A673 (cell line): ENCODE measurements at regions not wholly inside any gene's neighbourhood (a gene's known extent, or its start where the extent isn't known, plus 50 kb on each side); places are given as distances from the start of the nearest gene placed in this dataset.

Source experiments
- BruUV-seq: library from RNA; stranded (reverse); fragments of 400-500 nt; replicated peaks from 2 replicates; lab custom pipeline; 2021; lab: Mats Ljungman, UMichigan
- CTCF ChIA-PET: fragments of 300-600 bp; sonication (Branson Sonifier 250); formaldehyde crosslinking; loops from one replicate; lab custom pipeline; 2022; ENCODE audit warnings: antibody characterized with exemption; lab: Charles Lee
- POLR2A ChIA-PET: fragments of 300-600 bp; sonication (Branson Sonifier 250); formaldehyde crosslinking; loops from one replicate; lab custom pipeline; 2022; ENCODE audit warnings: antibody characterized with exemption; ENCODE audit not compliant: low non-redundant PET; lab: Charles Lee
- DNase-seq: peaks from one replicate; pipeline ENCODE4 v3.0.0-alpha.2; 2015; ENCODE audit warnings: low spot score
- H3K27ac ChIP-seq: fragments of 200-600 bp; sonication (generic); 2 replicates; pipeline ENCODE4 v1.5.1; 2016; ENCODE audit warnings: mixed run types, low read depth, mild to moderate bottlenecking, mixed read lengths, antibody characterized with exemption, low read length; ENCODE audit not compliant: poor library complexity, severe bottlenecking
- H3K27me3 ChIP-seq: fragments of 200-600 bp; sonication (generic); replicated peaks from 2 replicates; pipeline ENCODE4 v1.6.1; 2017; ENCODE audit warnings: mixed run types, low read depth, mild to moderate bottlenecking, mixed read lengths, antibody characterized with exemption, low read length; ENCODE audit not compliant: insufficient read depth, poor library complexity
- H3K36me3 ChIP-seq: fragments of 200-600 bp; sonication (generic); 2 replicates; pipeline ENCODE4 v1.6.1; 2016; ENCODE audit warnings: mixed run types, mild to moderate bottlenecking, mixed read lengths, antibody characterized with exemption, low read length; ENCODE audit not compliant: insufficient read depth, poor library complexity, severe bottlenecking
- H3K4me1 ChIP-seq: fragments of 200-600 bp; sonication (generic); 2 replicates; pipeline ENCODE4 v1.6.1; 2017; ENCODE audit warnings: mixed run types, mild to moderate bottlenecking, mixed read lengths, antibody characterized with exemption, low read length; ENCODE audit not compliant: insufficient read depth, poor library complexity, severe bottlenecking
- H3K4me3 ChIP-seq: fragments of 200-600 bp; sonication (generic); 2 replicates; pipeline ENCODE4 v1.5.1; 2016; ENCODE audit warnings: low read depth, mixed run types, mild to moderate bottlenecking, mixed read lengths, low read length; ENCODE audit not compliant: poor library complexity, severe bottlenecking
- H3K9me3 ChIP-seq: fragments of 200-600 bp; sonication (generic); 2 replicates; pipeline ENCODE4 v1.6.1; 2016; ENCODE audit warnings: mixed run types, low read depth, mild to moderate bottlenecking, mixed read lengths, antibody characterized with exemption, low read length; ENCODE audit not compliant: poor library complexity, severe bottlenecking
- EZH2 ChIP-seq: fragments of 200-600 bp; sonication (generic); IDR thresholded peaks from 2 replicates; pipeline ENCODE4 v1.6.1; 2017; ENCODE audit warnings: borderline replicate concordance, low read depth, mild to moderate bottlenecking, mixed read lengths, antibody characterized with exemption, low read length; ENCODE audit not compliant: poor library complexity, severe bottlenecking
- intact Hi-C: fragments of 100-400 bp; cut with micrococcal nuclease; formaldehyde crosslinking; loops from one replicate; pipeline ENCODE4 v1.10.0; 2022; ENCODE audit not compliant: unreplicated experiment
- TF ChIP-seq, protein P1 (sequence below): fragments of 300-800, 200-600 bp; sonication (generic); conservative IDR thresholded peaks from 2 replicates; pipeline ENCODE4 v1.5.1; 2017; ENCODE audit warnings: low read depth, mild to moderate bottlenecking, antibody characterized with exemption, low read length, moderate library complexity, mixed read lengths

- CTCF ChIA-PET = no interaction called here
- no peak for TF ChIP-seq EZH2
- TF ChIP-seq, protein P1, sequence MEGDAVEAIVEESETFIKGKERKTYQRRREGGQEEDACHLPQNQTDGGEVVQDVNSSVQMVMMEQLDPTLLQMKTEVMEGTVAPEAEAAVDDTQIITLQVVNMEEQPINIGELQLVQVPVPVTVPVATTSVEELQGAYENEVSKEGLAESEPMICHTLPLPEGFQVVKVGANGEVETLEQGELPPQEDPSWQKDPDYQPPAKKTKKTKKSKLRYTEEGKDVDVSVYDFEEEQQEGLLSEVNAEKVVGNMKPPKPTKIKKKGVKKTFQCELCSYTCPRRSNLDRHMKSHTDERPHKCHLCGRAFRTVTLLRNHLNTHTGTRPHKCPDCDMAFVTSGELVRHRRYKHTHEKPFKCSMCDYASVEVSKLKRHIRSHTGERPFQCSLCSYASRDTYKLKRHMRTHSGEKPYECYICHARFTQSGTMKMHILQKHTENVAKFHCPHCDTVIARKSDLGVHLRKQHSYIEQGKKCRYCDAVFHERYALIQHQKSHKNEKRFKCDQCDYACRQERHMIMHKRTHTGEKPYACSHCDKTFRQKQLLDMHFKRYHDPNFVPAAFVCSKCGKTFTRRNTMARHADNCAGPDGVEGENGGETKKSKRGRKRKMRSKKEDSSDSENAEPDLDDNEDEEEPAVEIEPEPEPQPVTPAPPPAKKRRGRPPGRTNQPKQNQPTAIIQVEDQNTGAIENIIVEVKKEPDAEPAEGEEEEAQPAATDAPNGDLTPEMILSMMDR = no peak
- intact Hi-C loops = no loop called here
Observed at GRCh38 chr13:82917984-82918383, 964.3 kb downstream of the SLITRK1 start.

DNA sequence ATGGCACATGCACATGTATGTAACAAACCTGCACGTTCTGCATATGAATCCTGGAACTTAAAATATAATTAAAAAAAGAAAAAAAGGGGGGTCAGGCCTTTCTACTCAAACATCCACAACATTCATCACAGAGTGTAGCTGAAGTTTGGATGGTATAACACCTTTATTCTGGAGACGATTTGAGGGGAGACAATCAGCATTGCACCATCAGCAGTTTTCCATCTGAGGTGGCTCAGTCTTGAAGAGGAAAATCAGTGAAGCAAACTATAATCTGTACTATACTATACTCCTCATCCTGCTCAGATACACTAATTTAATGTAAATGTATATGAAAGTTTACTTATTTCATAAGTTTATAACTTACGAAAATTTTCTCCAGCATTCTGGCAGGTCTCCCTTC lies 969.7 kb downstream of the SLITRK1 start:
- no peaks in the 10 kb centered on the region for H3K36me3 ChIP-seq
- no peaks in the 10 kb centered on the region for H3K4me1 ChIP-seq
- H3K27ac ChIP-seq = no peak overlapping the region
- CTCF ChIA-PET = no interaction called here
- no peak overlapping the region for H3K4me3 ChIP-seq
- BruUV-seq = no TSS peak
- POLR2A ChIA-PET = no interaction called here
- H3K9me3 ChIP-seq = no peaks in the 10 kb centered on the region
- intact Hi-C loops = no loop called here
- TF ChIP-seq EZH2 = no peak
- TF ChIP-seq, protein P1 = no peak
- DNase-seq = no peak
- no peaks in the 10 kb centered on the region for H3K27me3 ChIP-seq

More at GRCh38 chr13:82917984-82918383, 964.3 kb downstream of the SLITRK1 start:
- H3K36me3 ChIP-seq = no peaks in the 10 kb centered on the region
- no peak overlapping the region for H3K4me3 ChIP-seq
- H3K9me3 ChIP-seq = no peaks in the 10 kb centered on the region
- no peak overlapping the region for H3K27ac ChIP-seq
- no peaks in the 10 kb centered on the region for H3K4me1 ChIP-seq
- H3K27me3 ChIP-seq = no peaks in the 10 kb centered on the region
- DNase-seq = no peak
- POLR2A ChIA-PET = no interaction called here
- BruUV-seq = no TSS peak

- no peaks in the 10 kb centered on the region for H3K36me3 ChIP-seq
- H3K9me3 ChIP-seq = no peaks in the 10 kb centered on the region
- no peak for TF ChIP-seq EZH2
- TF ChIP-seq, protein P1 = no peak
- intact Hi-C loops = no loop called here
- ChIA-PET CTCF (no interaction called here), POLR2A (no interaction called here)
- no peaks in the 10 kb centered on the region for H3K27me3 ChIP-seq
- no peak for DNase-seq
- BruUV-seq = no TSS peak
- no peak overlapping the region for H3K27ac ChIP-seq
- no peaks in the 10 kb centered on the region for H3K4me1 ChIP-seq
- H3K4me3 ChIP-seq = no peak overlapping the region
Observed at GRCh38 chr13:82905071-82905470, 977.2 kb downstream of the SLITRK1 start.
